NCI-H526 (cell line): ENCODE measurements at regions not wholly inside any gene's neighbourhood (a gene's known extent, or its start where the extent isn't known, plus 50 kb on each side); places are given as distances from the start of the nearest gene placed in this dataset.

Source experiments
- DNase-seq, 2 experiments: peaks; one replicate each; lab custom pipeline; 2025; lab: John Stamatoyannopoulos, UW

- DNase-seq: no peak
Observed at GRCh38 chr14:79961197-79961596, 250.1 kb downstream of the DIO2 start.

GRCh38 chr14:79960288-79960687 is 251.0 kb downstream of the DIO2 start:
- DNase-seq: no peak

GRCh38 chr14:79951572-79951971 is 259.7 kb downstream of the DIO2 start:
- DNase-seq: no peak

GRCh38 chr14:79949906-79950305 is 261.4 kb downstream of the DIO2 start:
- DNase-seq: no peak

- DNase-seq: no peak
Observed at GRCh38 chr14:79947440-79948054, 263.8 kb downstream of the DIO2 start.

- DNase-seq: no peak
Observed at GRCh38 chr14:79939235-79939634, 272.1 kb downstream of the DIO2 start.

GRCh38 chr14:79938185-79938584 is 273.1 kb downstream of the DIO2 start:
- no peak for DNase-seq

- DNase-seq: no peak
Observed at GRCh38 chr14:79937433-79937832, 273.9 kb downstream of the DIO2 start.

GRCh38 chr14:79924551-79924950 is 286.8 kb downstream of the DIO2 start:
- no peak for DNase-seq

- no peak for DNase-seq
Observed at GRCh38 chr14:79920180-79920692, 291.1 kb downstream of the DIO2 start.
